T-helper 2 cell treated with Interferon-gamma antibody and Interleukin-4, amounts not matched to agents 5 μg/mL and 100 μg/mL, for 36 hours (primary cell): ENCODE measurements at regions not wholly inside any gene's neighbourhood (a gene's known extent, or its start where the extent isn't known, plus 50 kb on each side); places are given as distances from the start of the nearest gene placed in this dataset.
A peak's percentile ranks its signal among the peaks of the same experiment; 100 is the strongest.

Experiments
- DNase-seq: peaks from one replicate; pipeline ENCODE4 v3.0.0; 2021; ENCODE audit warnings: low spot score
- H3K27ac Mint-ChIP-seq: one replicate; pipeline ENCODE4 v1.8.0; 2021; ENCODE audit warnings: mild to moderate bottlenecking, mixed read lengths
- H3K27me3 Mint-ChIP-seq: one replicate; pipeline ENCODE4 v1.8.0; 2021; ENCODE audit warnings: low read depth, mixed read lengths
- H3K36me3 Mint-ChIP-seq: one replicate; pipeline ENCODE4 v1.8.0; 2021; ENCODE audit warnings: low read depth, mixed read lengths
- H3K4me1 Mint-ChIP-seq: one replicate; pipeline ENCODE4 v1.8.0; 2021; ENCODE audit warnings: low read depth, mixed read lengths
- H3K4me3 Mint-ChIP-seq: one replicate; pipeline ENCODE4 v1.8.0; 2022; ENCODE audit warnings: mild to moderate bottlenecking, moderate library complexity, mixed read lengths
- H3K9me3 Mint-ChIP-seq: one replicate; pipeline ENCODE4 v1.8.0; 2021; ENCODE audit warnings: mixed read lengths

GRCh38 chr11:64449381-64450167, 90.6 kb downstream of the RPS6KA4 start:
- H3K27ac Mint-ChIP-seq: no peak overlapping the region
- H3K4me1 Mint-ChIP-seq: peaks cover 14% of the 10 kb centered on the region
- no peaks in the 10 kb centered on the region for H3K36me3 Mint-ChIP-seq
- H3K4me3 Mint-ChIP-seq: peak overlapping the region; percentile 78
- DNase-seq: peak; percentile 64
- H3K9me3 Mint-ChIP-seq: no peaks in the 10 kb centered on the region
- peaks cover 27% of the 10 kb centered on the region for H3K27me3 Mint-ChIP-seq

- no peaks in the 10 kb centered on the region for H3K9me3 Mint-ChIP-seq
- no peak overlapping the region for H3K27ac Mint-ChIP-seq
- peaks cover 26% of the 10 kb centered on the region for H3K27me3 Mint-ChIP-seq
- H3K4me1 Mint-ChIP-seq: peaks cover 14% of the 10 kb centered on the region
- H3K36me3 Mint-ChIP-seq: no peaks in the 10 kb centered on the region
- H3K4me3 Mint-ChIP-seq: no peak overlapping the region
- no peak for DNase-seq
These were observed 91.2 kb downstream of the RPS6KA4 start for GRCh38 chr11:64450168-64450560.

- peaks cover 25% of the 10 kb centered on the region for H3K27me3 Mint-ChIP-seq
- H3K4me3 Mint-ChIP-seq: no peak overlapping the region
These were observed 92.9 kb downstream of the RPS6KA4 start for GRCh38 chr11:64451856-64452255.

GRCh38 chr11:64453466-64453865, 94.5 kb downstream of the RPS6KA4 start:
- Mint-ChIP-seq H3K27me3 (peaks cover 9% of the 10 kb centered on the region), H3K27ac (no peak overlapping the region), H3K4me3 (no peak overlapping the region), H3K4me1 (peaks cover 8% of the 10 kb centered on the region), H3K36me3 (no peaks in the 10 kb centered on the region), H3K9me3 (no peaks in the 10 kb centered on the region)
- DNase-seq: no peak

More at GRCh38 chr11:64451856-64452255, 92.9 kb downstream of the RPS6KA4 start:
- Mint-ChIP-seq H3K27ac (no peak overlapping the region), H3K36me3 (no peaks in the 10 kb centered on the region), H3K9me3 (no peaks in the 10 kb centered on the region), H3K4me1 (peaks cover 14% of the 10 kb centered on the region)
- DNase-seq: no peak

GRCh38 chr11:64455456-64456261, 96.7 kb downstream of the RPS6KA4 start:
- no peak overlapping the region for H3K4me3 Mint-ChIP-seq
- no peak for DNase-seq
- no peaks in the 10 kb centered on the region for H3K36me3 Mint-ChIP-seq
- H3K4me1 Mint-ChIP-seq: no peaks in the 10 kb centered on the region
- H3K9me3 Mint-ChIP-seq: no peaks in the 10 kb centered on the region
- peaks cover 4% of the 10 kb centered on the region for H3K27me3 Mint-ChIP-seq
- H3K27ac Mint-ChIP-seq: no peak overlapping the region

GRCh38 chr11:64456509-64457320, 97.8 kb downstream of the RPS6KA4 start:
- peaks cover 2% of the 10 kb centered on the region for H3K27me3 Mint-ChIP-seq
- H3K9me3 Mint-ChIP-seq: no peaks in the 10 kb centered on the region
- no peaks in the 10 kb centered on the region for H3K36me3 Mint-ChIP-seq
- H3K4me3 Mint-ChIP-seq: no peak overlapping the region
- H3K4me1 Mint-ChIP-seq: no peaks in the 10 kb centered on the region
- no peak for DNase-seq
- no peak overlapping the region for H3K27ac Mint-ChIP-seq

- no peak for DNase-seq
- Mint-ChIP-seq H3K36me3 (no peaks in the 10 kb centered on the region), H3K4me3 (no peak overlapping the region)
These were observed 98.2 kb upstream of the SLC22A11 start for GRCh38 chr11:64457416-64458010.

GRCh38 chr11:64458997-64459396, 96.7 kb upstream of the SLC22A11 start:
- Mint-ChIP-seq H3K36me3 (no peaks in the 10 kb centered on the region), H3K4me3 (no peak overlapping the region), H3K27me3 (peaks cover 5% of the 10 kb centered on the region), H3K9me3 (no peaks in the 10 kb centered on the region), H3K4me1 (no peaks in the 10 kb centered on the region), H3K27ac (no peak overlapping the region)
- DNase-seq: no peak

More at GRCh38 chr11:64457416-64458010, 98.2 kb upstream of the SLC22A11 start:
- no peaks in the 10 kb centered on the region for H3K4me1 Mint-ChIP-seq
- H3K27me3 Mint-ChIP-seq: peaks cover 2% of the 10 kb centered on the region
- no peak overlapping the region for H3K27ac Mint-ChIP-seq
- no peaks in the 10 kb centered on the region for H3K9me3 Mint-ChIP-seq

- Mint-ChIP-seq H3K27ac (no peak overlapping the region), H3K4me3 (no peak overlapping the region), H3K27me3 (peaks cover 9% of the 10 kb centered on the region), H3K4me1 (no peaks in the 10 kb centered on the region), H3K9me3 (no peaks in the 10 kb centered on the region), H3K36me3 (no peaks in the 10 kb centered on the region)
- DNase-seq: no peak
These were observed 96.1 kb upstream of the SLC22A11 start for GRCh38 chr11:64459609-64460008.

- Mint-ChIP-seq H3K4me1 (no peaks in the 10 kb centered on the region), H3K36me3 (no peaks in the 10 kb centered on the region), H3K27ac (no peak overlapping the region), H3K4me3 (no peak overlapping the region), H3K9me3 (no peaks in the 10 kb centered on the region), H3K27me3 (peaks cover 13% of the 10 kb centered on the region)
- no peak for DNase-seq
These were observed 94.7 kb upstream of the SLC22A11 start for GRCh38 chr11:64461081-64461480.

- Mint-ChIP-seq H3K4me3 (no peak overlapping the region), H3K36me3 (no peaks in the 10 kb centered on the region), H3K27me3 (peaks cover 25% of the 10 kb centered on the region), H3K4me1 (no peaks in the 10 kb centered on the region), H3K27ac (no peak overlapping the region), H3K9me3 (no peaks in the 10 kb centered on the region)
- no peak for DNase-seq
These were observed 89.5 kb upstream of the SLC22A11 start for GRCh38 chr11:64466115-64466718.

- Mint-ChIP-seq H3K36me3 (no peaks in the 10 kb centered on the region), H3K27ac (no peak overlapping the region), H3K27me3 (peaks cover 28% of the 10 kb centered on the region), H3K9me3 (no peaks in the 10 kb centered on the region), H3K4me3 (no peak overlapping the region), H3K4me1 (no peaks in the 10 kb centered on the region)
- DNase-seq: no peak
These were observed 86.5 kb upstream of the SLC22A11 start for GRCh38 chr11:64469288-64469687.
